ENCODE measurements at regions not wholly inside any gene's neighbourhood (a gene's known extent, or its start where the extent isn't known, plus 50 kb on each side); places are given as distances from the start of the nearest gene placed in this dataset.
"Not testable (repeated sequence)": the region's sequence is repeated elsewhere in the genome, so short reads cannot be mapped to it uniquely, and the experiment has no call there.

DNA sequence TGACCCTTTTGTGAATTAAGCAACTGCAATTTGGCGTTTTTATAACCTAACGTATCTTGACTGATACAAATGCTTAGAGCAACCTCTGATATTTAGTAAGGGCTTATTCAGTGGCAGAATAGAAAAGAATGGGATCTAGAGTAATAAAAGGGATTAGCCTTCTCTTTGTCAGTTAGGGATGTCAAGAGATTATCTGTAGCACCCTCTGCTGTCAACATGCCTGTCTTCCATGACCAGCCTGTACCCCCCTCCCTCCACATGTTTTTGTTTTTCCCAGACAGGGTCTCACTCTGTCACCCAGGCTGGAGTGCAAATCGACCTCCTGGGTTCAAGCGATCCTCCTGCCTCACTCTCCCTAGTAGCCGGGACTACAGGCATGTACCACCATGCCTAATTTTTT is 198.1 kb downstream of the NPIPA7 start:
- H3K4me1 Mint-ChIP-seq; H3K9me3 Mint-ChIP-seq; ATAC-seq (ENCODE audit: low read depth in 2 of 2); DNase-seq; H3K4me3 Mint-ChIP-seq; H3K27ac Mint-ChIP-seq; H3K36me3 Mint-ChIP-seq; H3K27me3 Mint-ChIP-seq: not testable (repeated sequence)

DNA sequence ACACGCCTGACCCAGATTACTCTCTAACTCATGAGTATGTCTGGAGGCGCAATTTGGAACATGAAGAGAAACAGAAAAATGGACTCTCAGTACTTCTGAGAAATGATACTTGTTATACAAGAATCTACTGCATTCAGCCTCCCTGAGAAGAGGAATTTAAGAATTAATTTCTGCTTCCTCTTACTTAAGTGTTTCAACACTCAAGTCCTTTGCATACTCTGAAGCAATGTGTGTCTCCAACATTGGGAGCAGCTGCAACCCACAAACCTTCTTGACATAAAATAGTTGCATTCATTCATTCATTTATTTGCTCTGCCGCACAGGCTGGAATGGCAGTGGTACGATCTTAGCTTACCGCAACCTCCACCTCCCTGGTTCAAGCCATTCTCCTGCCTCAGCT is 199.8 kb downstream of the NPIPA7 start:
- DNase-seq (no peak), ATAC-seq (ENCODE audit: low read depth in 2 of 2) (no peak)
- H3K27ac Mint-ChIP-seq, result no peak overlapping the region
- H3K4me3 Mint-ChIP-seq, result no peak overlapping the region
- peaks cover 0 to 8% of the 10 kb centered on the region in 2 donors for H3K36me3 Mint-ChIP-seq
- no peaks in the 10 kb centered on the region for H3K4me1 Mint-ChIP-seq
- no peaks in the 10 kb centered on the region for H3K27me3 Mint-ChIP-seq
- H3K9me3 Mint-ChIP-seq, result peaks cover 0 to 10% (median 7%) of the 10 kb centered on the region in 7 donors

DNA sequence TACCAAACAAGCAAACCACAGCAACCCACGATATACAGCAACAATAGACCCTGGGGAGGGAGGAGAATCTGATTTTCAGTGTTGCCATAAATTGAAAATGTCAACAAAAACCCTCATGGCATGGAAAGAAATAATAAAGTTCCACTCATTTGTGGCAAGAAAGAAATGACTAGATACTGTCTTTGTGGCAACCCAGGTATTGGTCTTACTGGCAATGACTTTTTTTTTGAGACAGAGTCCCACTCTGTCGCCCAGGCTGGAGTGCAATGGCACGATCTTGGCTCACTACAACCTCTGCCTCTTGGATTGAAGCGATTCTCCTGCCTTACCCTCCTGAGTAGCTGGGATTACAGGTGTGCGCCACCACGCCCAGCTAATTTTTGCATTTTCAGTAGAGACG is 204.0 kb downstream of the NPIPA7 start:
- ATAC-seq (ENCODE audit: low read depth in 2 of 2); H3K4me3 Mint-ChIP-seq; H3K4me1 Mint-ChIP-seq; H3K27ac Mint-ChIP-seq; H3K36me3 Mint-ChIP-seq; H3K27me3 Mint-ChIP-seq; DNase-seq: not testable (repeated sequence)
- peaks cover 0 to 13% (median 7%) of the 10 kb centered on the region in 7 donors for H3K9me3 Mint-ChIP-seq

DNA sequence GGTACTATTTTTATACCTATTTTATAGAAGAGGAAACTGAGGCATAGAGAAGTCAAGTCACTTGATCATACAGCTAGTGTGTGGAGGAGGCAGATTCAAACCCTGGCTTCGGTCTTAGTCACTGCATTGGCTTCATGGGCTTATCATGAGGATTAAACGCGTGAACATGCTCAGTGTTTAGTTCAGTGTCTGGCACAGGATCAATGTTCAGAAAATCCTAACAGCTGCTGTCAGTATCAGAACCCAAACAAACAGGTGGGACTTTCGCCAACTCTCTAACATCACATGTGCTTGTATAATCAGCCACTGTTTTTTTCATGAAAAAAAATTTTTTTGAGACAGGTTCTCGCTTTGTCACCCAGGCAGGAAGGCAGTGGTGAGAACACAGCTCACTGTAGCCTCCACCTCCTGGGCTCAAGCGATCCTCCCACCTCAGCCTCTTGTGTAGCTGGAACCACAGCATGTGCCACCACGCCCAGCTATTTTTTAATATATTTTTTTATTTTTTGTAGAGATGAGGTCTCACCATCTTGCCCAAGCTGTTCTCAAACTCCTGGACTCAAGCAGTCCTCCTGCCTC is 207.2 kb downstream of the NPIPA7 start:
- H3K27ac Mint-ChIP-seq; H3K4me3 Mint-ChIP-seq; H3K36me3 Mint-ChIP-seq; ATAC-seq (ENCODE audit: low read depth in 2 of 2); DNase-seq; H3K27me3 Mint-ChIP-seq; H3K4me1 Mint-ChIP-seq: not testable (repeated sequence)
- H3K9me3 Mint-ChIP-seq, result peaks cover 0 to 13% (median 7%) of the 10 kb centered on the region in 7 donors

DNA sequence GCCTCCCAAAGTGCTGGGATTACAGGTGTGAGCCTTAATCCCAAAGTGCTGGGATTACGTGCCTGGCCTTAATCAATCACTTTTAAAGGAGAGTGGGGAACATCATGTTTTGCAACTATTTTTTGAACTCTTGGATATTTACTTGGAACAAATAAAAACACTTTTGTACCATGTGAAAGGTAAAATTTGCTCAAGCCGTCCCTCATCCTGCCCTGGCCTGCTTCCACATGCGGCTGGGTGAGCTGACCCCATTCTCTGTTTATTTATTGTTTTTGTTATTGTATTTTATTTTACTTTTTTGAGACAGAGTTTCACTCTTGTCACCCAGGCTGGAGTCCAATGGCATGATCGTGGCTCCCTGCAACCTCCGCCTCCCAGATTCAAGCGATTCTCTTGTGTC is 208.0 kb downstream of the NPIPA7 start:
- not testable (repeated sequence) for H3K4me1 Mint-ChIP-seq; H3K4me3 Mint-ChIP-seq; H3K27me3 Mint-ChIP-seq; DNase-seq; H3K27ac Mint-ChIP-seq; H3K36me3 Mint-ChIP-seq; ATAC-seq (ENCODE audit: low read depth in 2 of 2); H3K9me3 Mint-ChIP-seq

DNA sequence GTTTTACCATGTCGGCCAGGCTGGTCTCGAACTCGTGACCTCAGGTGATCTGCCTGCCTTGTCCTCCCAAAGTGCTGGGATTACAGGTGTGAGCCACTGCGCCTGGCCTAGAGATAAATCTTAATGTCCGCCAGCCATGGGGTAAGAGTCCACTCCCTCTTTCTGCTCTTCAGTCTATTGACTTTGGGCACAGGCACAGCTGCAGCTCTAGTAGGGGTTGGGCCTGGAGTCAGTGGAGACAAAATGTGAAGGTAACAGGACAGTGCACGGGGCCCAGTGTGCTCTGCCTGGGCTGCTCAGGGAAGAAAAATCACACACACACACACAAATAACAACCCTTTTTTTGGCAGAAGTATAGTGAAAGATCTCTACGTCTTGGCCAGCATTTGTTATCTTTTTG is 209.5 kb downstream of the NPIPA7 start:
- ATAC-seq (ENCODE audit: low read depth in 2 of 2); H3K36me3 Mint-ChIP-seq; H3K27ac Mint-ChIP-seq; H3K9me3 Mint-ChIP-seq; H3K4me1 Mint-ChIP-seq; H3K4me3 Mint-ChIP-seq; DNase-seq: not testable (repeated sequence)
- H3K27me3 Mint-ChIP-seq, result peaks cover 0 to 10% (median 4%) of the 10 kb centered on the region in 3 donors

DNA sequence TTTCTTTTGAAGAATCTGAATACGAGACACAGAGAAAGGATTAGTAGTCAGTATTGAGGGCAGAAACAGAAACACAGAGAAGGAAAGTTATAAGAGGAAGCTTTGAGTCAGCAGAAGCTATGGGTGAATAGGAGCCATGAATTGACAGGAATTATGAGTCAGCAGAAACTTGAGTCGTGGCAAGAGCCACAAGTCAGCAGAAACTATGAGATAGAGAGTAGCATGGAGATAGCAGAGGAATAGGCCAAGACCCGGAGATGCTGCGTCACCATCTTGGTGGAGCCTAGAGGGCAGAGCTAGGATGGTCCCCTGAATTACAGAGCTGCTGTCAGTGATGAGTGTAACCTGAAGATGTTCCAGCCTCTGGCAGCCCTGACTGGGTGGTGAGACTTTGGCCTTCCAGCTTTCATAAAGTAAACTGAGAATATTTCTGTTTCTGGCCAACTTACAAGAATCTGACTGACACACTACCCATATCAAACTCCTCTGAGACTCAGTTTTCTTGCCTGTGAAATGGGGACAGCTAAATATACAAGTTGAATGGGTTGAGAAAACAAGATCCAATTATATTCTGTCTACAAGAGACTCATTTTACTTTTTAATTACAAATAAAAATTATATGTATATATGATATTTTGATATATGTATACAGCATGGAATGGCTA is 211.8 kb downstream of the NPIPA7 start:
- H3K27me3 Mint-ChIP-seq, result peaks cover 0 to 11% (median 9%) of the 10 kb centered on the region in 3 donors
- H3K4me1 Mint-ChIP-seq; ATAC-seq (ENCODE audit: low read depth in 2 of 2); H3K36me3 Mint-ChIP-seq; DNase-seq; H3K9me3 Mint-ChIP-seq; H3K4me3 Mint-ChIP-seq; H3K27ac Mint-ChIP-seq: not testable (repeated sequence)

DNA sequence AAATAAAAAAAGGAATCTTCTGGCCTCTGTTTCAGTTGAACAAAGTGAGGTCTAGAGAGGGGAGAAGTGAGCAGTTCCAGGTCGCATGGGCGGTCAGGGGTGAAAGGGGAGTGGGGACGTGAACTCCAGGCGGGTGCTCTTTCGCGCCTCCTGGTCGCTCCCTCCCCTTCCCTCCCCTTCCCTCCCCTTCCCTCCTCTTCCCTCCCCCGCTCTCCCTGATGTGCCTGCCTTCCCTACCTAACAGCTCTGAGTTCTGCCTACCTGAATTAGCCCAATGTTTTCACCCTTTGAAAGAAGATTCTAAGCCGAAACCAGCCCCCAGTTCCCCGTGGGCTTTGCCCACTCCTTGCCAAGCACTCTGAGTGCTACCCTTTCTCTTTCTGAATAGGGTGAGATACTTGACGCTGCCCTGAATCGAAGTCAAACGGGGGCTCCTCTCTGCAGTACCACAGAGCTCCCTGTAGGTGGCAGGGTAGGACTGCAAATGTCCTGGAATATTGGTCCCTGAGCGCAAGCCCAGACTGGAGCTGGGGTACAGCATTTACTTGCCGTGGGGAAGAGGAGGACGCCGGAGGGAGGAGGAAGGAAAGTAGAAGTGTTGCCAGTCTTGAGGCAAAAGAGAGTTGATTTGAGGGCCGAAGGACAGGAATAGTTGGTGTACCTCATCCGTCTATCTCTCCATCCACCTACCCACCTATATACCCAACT is 214.4 kb downstream of the NPIPA7 start:
- not testable (repeated sequence) for H3K4me3 Mint-ChIP-seq, H3K36me3 Mint-ChIP-seq, H3K4me1 Mint-ChIP-seq, H3K9me3 Mint-ChIP-seq, H3K27ac Mint-ChIP-seq
- DNase-seq (peak; percentile 25), ATAC-seq (ENCODE audit: low read depth in 2 of 2) (peak; percentile 27 to 41)
- peaks cover 0 to 11% (median 9%) of the 10 kb centered on the region in 3 donors for H3K27me3 Mint-ChIP-seq

DNA sequence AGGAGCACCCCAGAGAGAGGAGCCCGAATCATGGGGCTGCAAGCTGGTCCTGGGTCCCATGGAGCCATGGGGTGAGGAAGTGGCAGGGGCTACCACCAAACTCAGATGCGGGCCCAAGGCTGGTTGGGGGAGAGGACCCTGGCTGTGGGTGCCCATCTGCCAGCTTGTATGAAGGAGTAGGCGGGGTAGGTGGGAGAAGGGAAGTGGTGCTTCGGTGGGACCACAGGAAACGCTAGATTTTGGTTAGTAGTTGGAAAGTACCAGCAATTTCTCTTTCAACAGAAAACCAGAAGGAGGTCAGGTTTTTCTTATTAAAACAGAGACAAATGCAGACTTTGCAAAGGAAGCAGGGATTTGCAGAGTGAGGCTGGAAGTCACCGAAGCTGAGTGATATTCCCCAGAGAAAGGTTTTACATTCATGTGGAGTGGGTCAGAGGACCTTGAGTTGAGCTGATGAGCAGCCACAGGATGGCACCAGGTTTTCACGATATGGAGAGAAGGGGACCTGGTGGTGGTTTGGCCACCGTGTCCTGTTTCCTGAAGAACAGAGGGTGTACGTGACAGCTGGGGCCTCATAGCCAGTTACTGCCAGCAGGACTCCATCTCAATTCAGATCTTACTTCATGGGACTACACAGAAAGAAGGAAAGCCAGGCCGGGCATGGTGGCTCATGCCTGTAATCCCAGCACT is 216.2 kb downstream of the NPIPA7 start:
- not testable (repeated sequence) for H3K36me3 Mint-ChIP-seq; H3K9me3 Mint-ChIP-seq; H3K27ac Mint-ChIP-seq; H3K4me1 Mint-ChIP-seq; H3K4me3 Mint-ChIP-seq; DNase-seq; ATAC-seq (ENCODE audit: low read depth in 2 of 2)
- peaks cover 0 to 11% (median 9%) of the 10 kb centered on the region in 3 donors for H3K27me3 Mint-ChIP-seq

DNA sequence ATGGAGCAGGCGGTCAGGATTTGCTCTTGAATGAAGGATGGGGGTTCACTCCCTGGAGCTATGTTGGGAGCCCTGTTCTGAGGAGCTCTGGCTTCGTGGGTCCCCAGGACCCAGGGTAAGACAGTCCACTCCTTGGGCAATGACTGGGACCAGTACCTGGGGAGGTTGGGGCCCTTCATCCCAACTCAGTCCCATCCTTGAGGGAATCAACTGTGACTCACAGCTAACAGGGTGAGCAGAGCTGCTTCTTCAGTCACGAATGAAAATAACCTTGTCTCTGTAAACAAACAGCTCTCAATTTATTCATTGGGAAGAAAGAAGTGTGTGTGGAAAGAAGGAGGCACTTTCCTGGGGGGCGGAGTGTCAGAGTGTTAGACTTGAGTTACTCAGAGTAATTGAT is 222.3 kb downstream of the NPIPA7 start:
- not testable (repeated sequence) for H3K4me3 Mint-ChIP-seq; ATAC-seq (ENCODE audit: low read depth in 2 of 2); H3K27me3 Mint-ChIP-seq; H3K9me3 Mint-ChIP-seq; H3K4me1 Mint-ChIP-seq; H3K27ac Mint-ChIP-seq; H3K36me3 Mint-ChIP-seq; DNase-seq

DNA sequence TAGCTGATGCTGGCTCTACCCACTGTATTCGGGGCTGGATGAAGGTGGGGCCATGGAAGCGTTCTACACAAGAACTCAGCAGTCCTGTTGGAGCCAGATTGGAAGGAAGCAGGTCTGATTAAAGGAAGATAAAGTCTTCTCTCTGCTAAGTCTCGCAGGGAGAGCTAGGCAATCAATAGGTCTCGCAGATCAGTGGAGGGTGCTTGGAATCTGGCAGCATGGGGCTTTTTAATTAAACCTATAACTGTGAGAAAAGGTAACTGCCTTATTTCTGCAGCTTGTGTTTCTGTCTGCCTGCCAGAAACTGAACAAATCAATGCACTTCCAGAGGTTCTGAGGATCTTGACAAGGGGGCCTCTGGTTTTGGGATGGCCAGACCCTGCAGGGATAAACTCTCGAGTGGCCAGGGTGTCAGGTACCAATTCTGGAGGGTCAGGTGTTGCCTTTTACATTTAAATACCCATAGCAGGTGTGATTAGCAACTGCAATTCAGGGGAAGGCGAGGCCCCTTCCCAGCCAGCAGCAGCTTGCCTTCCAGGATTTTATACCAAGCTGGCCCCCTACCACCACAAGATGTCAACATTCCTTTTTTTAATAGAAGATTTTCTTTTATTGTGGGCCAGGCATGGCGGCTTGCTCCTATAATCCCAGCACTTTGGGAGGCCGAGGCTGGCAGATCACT is 228.6 kb downstream of the NPIPA7 start:
- H3K4me1 Mint-ChIP-seq; H3K9me3 Mint-ChIP-seq; H3K36me3 Mint-ChIP-seq; H3K27ac Mint-ChIP-seq; H3K4me3 Mint-ChIP-seq; DNase-seq; H3K27me3 Mint-ChIP-seq; ATAC-seq (ENCODE audit: low read depth in 2 of 2): not testable (repeated sequence)

DNA sequence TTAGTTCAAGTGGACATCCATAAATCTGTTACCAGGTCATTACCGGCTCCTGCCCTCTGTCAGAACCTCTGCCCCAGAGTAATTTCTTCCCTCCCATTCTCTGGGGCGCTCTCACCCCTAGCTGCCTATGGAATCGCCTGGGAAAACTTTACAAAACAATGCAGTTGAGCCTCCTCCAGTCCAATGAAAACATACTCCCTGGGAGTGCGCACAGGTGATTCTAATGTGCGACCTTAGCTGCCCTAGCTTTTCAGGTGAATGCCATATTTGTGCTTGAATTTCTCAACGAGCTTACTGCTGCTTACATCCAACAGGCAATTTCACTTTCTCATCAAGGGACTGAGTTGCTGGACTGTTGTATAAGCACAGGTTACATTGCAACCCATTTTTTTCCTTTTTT is 230.7 kb downstream of the NPIPA7 start:
- not testable (repeated sequence) for H3K9me3 Mint-ChIP-seq; H3K36me3 Mint-ChIP-seq; H3K27me3 Mint-ChIP-seq; DNase-seq; H3K27ac Mint-ChIP-seq; H3K4me1 Mint-ChIP-seq; H3K4me3 Mint-ChIP-seq; ATAC-seq (ENCODE audit: low read depth in 2 of 2)

DNA sequence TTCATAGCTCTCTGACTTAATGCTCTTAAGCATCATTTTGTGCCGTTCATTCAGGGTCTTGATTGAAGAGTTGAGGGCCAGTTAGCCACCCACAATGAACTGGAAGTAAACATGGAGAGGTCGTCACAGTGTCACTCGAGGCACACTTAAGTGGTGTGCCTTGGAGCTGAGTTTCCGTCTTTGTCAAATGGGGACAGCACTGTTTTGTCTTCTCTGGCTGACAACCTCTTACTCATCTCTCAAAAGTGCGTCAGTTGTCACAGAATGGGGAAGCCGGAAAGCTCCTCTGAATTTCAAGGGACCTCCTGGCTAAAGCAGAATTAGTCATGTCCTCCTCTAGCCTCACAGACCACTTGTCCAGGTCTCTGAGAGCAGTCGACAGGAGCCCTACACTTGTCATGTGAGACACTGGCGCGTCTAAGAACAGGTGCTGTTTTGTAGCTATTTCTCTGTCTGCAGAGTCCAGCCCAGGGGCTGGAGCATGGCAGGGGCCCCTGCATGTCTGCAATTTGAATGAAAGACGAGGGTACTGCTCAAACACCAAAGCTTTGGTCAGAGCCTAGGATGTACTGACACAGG is 231.5 kb downstream of the NPIPA7 start:
- not testable (repeated sequence) for H3K4me3 Mint-ChIP-seq, H3K27me3 Mint-ChIP-seq

More for the DNA sequence above, 231.5 kb downstream of the NPIPA7 start:
- not testable (repeated sequence) for H3K4me1 Mint-ChIP-seq; H3K27ac Mint-ChIP-seq; DNase-seq; H3K36me3 Mint-ChIP-seq; H3K9me3 Mint-ChIP-seq; ATAC-seq (ENCODE audit: low read depth in 2 of 2)
